Nephron (organoid): ENCODE measurements at regions not wholly inside any gene's neighbourhood (a gene's known extent, or its start where the extent isn't known, plus 50 kb on each side); places are given as distances from the start of the nearest gene placed in this dataset.
A peak's percentile ranks its signal among the peaks of the same experiment; 100 is the strongest.

Experiments
- H3K27ac Mint-ChIP-seq, 3 experiments: 2 replicates each; pipeline ENCODE4 v1.8.0; 2020; ENCODE audit warnings: mixed read lengths in 3 of 3, mild to moderate bottlenecking in 2 of 3, moderate library complexity in 1 of 3
- H3K27me3 Mint-ChIP-seq: 2 replicates; pipeline ENCODE4 v1.8.0; 2021; ENCODE audit warnings: low read depth, mild to moderate bottlenecking, moderate library complexity, mixed read lengths
- H3K36me3 Mint-ChIP-seq: 2 replicates; pipeline ENCODE4 v1.8.0; 2020; ENCODE audit warnings: low read depth, mixed read lengths
- H3K4me1 Mint-ChIP-seq: 2 replicates; pipeline ENCODE4 v1.8.0; 2020; ENCODE audit warnings: mixed read lengths
- H3K4me3 Mint-ChIP-seq, 3 experiments: 2 replicates each; pipeline ENCODE4 v1.8.0; 2020; ENCODE audit warnings: mild to moderate bottlenecking in 3 of 3, mixed read lengths in 3 of 3, moderate library complexity in 2 of 3
- H3K9me3 Mint-ChIP-seq: 2 replicates; pipeline ENCODE4 v1.8.0; 2020; ENCODE audit warnings: mixed read lengths
- TF ChIP-seq, protein P1 (sequence below), 3 experiments: fragments of 200-600 bp; sonication (generic); IDR thresholded peaks; one replicate each; pipeline ENCODE4 v1.5.0; 2021; ENCODE audit warnings: antibody characterized with exemption in 3 of 3; ENCODE audit not compliant: unreplicated experiment in 3 of 3

DNA sequence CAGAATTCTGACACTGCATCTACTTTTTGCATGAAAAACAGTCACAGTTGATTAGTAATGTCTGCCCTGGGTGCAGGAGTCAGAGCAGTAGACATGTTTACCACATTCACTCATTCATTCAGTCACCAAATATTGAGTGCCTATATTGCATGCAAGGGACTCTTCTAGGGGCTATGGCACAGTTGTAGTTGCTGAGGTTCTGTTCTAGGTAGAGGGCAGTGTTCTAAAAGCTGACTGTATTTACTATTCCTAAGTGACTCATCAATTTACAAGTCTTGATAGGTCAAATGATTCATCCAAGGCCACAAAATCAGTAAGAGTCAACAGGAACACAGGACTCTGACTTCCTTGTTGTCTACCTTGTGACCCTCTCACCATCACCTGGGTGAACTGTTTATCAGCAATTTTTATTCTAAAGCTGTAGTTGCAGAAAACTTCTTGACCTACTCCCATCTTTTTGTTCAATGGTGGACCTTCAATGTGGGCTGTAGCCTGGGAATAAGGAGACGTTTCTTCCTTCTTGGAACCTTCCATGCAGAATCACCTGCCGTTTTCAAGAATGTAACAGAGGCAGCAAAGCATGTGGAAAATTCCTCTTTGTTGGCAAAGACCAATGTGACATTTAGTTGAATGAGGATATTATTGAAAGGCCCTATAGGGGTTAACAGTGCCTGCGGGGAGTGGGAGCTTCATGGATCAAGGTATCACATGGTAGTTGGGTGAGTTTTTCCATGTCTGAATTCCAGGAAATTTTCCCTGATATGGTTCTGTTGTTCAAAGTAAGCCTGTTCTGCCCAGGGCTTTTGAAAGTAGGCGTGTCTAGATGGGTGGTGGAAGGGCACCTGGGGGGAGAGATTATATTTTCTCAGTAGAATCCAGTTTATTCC, 223.2 kb downstream of the KTN1 start:
- Mint-ChIP-seq H3K9me3 (peaks cover 6% of the 10 kb centered on the region), H3K4me3 (no peak overlapping the region), H3K27ac (no peak overlapping the region), H3K4me1 (peaks cover 12% of the 10 kb centered on the region), H3K27me3 (no peaks in the 10 kb centered on the region), H3K36me3 (peaks cover 3% of the 10 kb centered on the region)
- TF ChIP-seq, protein P1, sequence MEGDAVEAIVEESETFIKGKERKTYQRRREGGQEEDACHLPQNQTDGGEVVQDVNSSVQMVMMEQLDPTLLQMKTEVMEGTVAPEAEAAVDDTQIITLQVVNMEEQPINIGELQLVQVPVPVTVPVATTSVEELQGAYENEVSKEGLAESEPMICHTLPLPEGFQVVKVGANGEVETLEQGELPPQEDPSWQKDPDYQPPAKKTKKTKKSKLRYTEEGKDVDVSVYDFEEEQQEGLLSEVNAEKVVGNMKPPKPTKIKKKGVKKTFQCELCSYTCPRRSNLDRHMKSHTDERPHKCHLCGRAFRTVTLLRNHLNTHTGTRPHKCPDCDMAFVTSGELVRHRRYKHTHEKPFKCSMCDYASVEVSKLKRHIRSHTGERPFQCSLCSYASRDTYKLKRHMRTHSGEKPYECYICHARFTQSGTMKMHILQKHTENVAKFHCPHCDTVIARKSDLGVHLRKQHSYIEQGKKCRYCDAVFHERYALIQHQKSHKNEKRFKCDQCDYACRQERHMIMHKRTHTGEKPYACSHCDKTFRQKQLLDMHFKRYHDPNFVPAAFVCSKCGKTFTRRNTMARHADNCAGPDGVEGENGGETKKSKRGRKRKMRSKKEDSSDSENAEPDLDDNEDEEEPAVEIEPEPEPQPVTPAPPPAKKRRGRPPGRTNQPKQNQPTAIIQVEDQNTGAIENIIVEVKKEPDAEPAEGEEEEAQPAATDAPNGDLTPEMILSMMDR (IDR thresholded peaks at IDR 0.05; ENCODE audit: unreplicated experiment in 3 of 3): no peak

DNA sequence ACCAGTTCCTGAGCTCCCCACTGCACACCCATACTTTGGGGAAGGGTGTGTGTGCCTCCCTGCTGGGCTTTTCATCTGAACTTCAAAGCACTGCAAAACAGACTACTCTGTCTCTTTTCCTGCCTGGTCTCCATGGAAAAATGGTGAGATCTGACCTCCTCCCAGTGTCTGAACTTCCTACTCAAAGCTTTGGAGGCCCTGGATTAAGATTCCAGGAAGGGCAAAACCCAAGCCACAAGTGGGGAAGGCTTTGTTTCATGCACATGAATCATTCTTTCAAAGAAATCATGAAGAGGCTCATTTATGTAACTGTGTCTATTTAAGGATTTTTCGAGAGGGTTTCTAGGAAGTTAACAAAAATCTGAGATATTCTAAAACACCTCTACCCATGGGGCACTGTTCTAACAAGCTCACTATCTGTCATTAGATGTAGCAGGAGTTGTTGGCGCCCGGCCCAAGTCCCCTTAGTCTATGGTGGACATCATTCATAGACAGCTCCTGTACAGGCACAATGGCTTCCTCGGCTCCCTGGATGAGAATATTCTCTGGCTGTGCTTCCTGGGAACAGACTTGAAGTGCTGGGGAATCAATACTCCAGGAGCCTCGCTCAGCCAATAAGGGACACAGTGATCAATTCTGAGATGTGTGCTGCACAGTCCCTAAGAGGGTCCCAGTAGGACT, 224.0 kb downstream of the KTN1 start:
- no peak overlapping the region for H3K27ac Mint-ChIP-seq
- TF ChIP-seq, protein P1 (IDR thresholded peaks at IDR 0.05; ENCODE audit: unreplicated experiment in 3 of 3): no peak
- H3K4me1 Mint-ChIP-seq: peaks cover 12% of the 10 kb centered on the region
- H3K27me3 Mint-ChIP-seq: no peaks in the 10 kb centered on the region
- peaks cover 3% of the 10 kb centered on the region for H3K36me3 Mint-ChIP-seq
- peaks cover 6% of the 10 kb centered on the region for H3K9me3 Mint-ChIP-seq
- H3K4me3 Mint-ChIP-seq: no peak overlapping the region

DNA sequence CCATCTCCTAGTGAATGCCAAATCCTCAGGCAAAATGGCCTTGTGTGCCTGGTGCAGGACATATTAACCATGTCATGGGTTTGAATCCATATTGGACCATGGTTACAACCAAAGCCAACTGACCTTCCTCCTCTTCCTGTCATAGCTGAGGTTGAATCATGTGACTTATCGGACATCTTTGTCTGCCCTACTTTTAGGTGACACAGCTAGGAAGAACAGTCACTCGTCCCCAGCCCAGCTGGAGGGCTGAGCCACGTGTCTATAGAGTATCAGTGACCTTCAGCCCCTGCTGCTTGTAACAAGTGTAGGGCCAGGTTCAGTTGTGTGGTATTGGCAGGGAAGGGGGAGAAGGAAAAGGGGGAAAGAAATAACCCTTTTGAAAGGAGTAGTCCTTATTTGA, 225.2 kb downstream of the KTN1 start:
- H3K4me1 Mint-ChIP-seq: peaks cover 12% of the 10 kb centered on the region
- peaks cover 3% of the 10 kb centered on the region for H3K36me3 Mint-ChIP-seq
- no peak overlapping the region for H3K4me3 Mint-ChIP-seq
- H3K27ac Mint-ChIP-seq: no peak overlapping the region
- peaks cover 2% of the 10 kb centered on the region for H3K27me3 Mint-ChIP-seq
- peaks cover 6% of the 10 kb centered on the region for H3K9me3 Mint-ChIP-seq
- TF ChIP-seq, protein P1 (IDR thresholded peaks at IDR 0.05; ENCODE audit: unreplicated experiment in 3 of 3): no peak

DNA sequence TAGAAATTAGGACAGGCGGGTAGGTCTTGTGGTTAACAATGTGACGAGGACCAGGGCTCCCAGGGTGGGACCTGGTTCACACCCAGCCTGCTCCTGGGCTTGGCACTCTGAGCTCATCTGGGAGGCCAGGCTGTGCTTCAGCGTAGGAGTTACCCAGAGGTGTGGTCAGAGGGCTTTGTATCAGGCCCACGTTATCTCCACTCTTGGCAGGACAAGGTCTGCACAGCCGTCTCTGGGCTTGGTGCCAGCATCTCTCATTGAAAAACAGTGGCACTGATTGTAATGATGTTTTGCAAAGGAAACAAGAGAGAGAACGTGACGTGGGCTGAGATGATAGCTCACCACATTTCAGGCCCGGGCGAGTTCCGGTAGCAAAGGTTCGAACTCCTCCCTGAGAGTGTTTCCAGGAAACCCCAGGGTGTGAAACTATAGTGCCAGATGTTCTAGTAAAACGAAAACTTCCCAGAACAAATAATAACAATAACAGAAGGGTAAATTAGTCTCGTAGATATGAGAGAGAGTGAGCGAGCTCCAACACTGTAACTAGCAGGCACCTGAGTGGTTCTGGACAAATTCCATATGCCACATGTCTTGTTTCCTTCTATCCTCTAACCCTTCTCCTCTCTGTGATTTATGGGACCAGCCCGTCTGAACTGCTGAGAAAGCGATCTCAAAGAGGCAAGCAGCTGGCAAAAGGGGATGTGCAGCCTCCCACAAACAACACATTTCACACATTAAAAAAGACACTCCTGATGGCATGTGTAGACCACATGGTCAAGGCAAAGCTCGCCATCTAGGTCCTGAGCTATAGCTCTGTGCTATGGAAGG, 227.3 kb downstream of the KTN1 start:
- TF ChIP-seq, protein P1 (IDR thresholded peaks at IDR 0.05; ENCODE audit: unreplicated experiment in 3 of 3): no peak
- Mint-ChIP-seq H3K27ac (peak overlapping the region in 1 of 3 experiments; percentile 73), H3K4me1 (peaks cover 12% of the 10 kb centered on the region), H3K4me3 (no peak overlapping the region), H3K27me3 (peaks cover 6% of the 10 kb centered on the region), H3K9me3 (peaks cover 25% of the 10 kb centered on the region), H3K36me3 (peaks cover 3% of the 10 kb centered on the region)

DNA sequence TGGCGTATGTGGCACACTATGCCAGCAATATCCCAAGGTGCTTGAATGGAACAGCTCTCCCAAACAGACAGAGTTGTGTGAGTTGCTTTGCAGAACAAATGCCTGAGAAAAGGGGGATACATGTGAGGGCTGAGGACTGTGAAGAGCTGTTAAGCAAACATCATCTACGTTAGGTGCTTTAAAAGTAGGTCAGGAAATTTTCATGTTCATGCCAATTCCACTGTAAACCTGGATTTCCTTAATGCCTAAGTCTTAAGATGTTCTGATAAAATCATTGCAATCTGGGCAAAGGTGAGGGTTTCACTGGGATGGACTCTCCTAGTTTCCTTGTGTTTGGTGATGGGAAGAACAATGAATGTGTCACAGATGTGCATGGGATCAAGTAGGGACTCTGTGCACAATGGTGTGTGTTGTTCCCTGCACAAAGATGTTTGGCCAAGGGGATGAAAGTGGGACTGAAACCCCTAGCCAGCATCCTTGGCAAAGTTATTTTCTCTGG, 227.9 kb downstream of the KTN1 start:
- Mint-ChIP-seq H3K4me3 (no peak overlapping the region), H3K36me3 (peaks cover 3% of the 10 kb centered on the region), H3K9me3 (peaks cover 23% of the 10 kb centered on the region), H3K27ac (peak overlapping the region in 1 of 3 experiments; percentile 73), H3K27me3 (peaks cover 6% of the 10 kb centered on the region), H3K4me1 (peaks cover 12% of the 10 kb centered on the region)
- TF ChIP-seq, protein P1 (IDR thresholded peaks at IDR 0.05; ENCODE audit: unreplicated experiment in 3 of 3): no peak
